PFSK-1 (cell line): ENCODE measurements at regions not wholly inside any gene's neighbourhood (a gene's known extent, or its start where the extent isn't known, plus 50 kb on each side); places are given as distances from the start of the nearest gene placed in this dataset.

ENCODE experiments used
- FOXP2 ChIP-seq: optimal IDR thresholded peaks from 2 replicates; pipeline ENCODE3; 2011; ENCODE audit warnings: borderline replicate concordance, control low read depth, inconsistent platforms; ENCODE audit not compliant: insufficient read depth; ENCODE audit errors: extremely low read length, extremely low read depth
- POLR2AphosphoS5 ChIP-seq: IDR thresholded peaks from 2 replicates; pipeline ENCODE4 v1.6.1; 2012; ENCODE audit warnings: low read depth, mild to moderate bottlenecking, control low read depth, low read length, moderate library complexity
- SIN3A ChIP-seq: IDR thresholded peaks from 2 replicates; pipeline ENCODE4 v1.6.1; 2012; ENCODE audit warnings: mild to moderate bottlenecking, low read length, moderate library complexity, borderline replicate concordance; ENCODE audit not compliant: insufficient read depth
- TAF1 ChIP-seq: IDR thresholded peaks from 2 replicates; pipeline ENCODE4 v1.6.1; 2012; ENCODE audit warnings: low read length, control low read depth, borderline replicate concordance; ENCODE audit not compliant: insufficient read depth

DNA sequence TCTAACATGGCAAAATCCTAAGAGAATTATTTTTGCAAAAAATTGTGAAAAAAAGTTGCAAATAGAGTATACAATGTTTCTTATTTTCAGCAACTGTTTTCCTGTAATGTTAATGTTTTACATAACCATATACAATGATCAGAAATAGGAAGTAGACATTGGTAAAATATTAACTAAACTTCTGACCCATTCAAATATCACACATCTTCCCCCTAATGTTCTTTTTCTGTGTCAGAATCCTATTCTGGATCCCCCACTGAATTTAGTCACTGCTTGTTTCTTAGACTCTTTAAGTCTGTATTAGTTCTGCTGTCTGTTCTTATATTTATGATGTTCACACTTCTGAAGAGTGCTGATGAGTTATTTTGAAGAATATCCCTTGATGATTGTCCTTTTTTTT, 62.0 kb downstream of the HFE start:
- TF ChIP-seq FOXP2 (no peak), TAF1 (no peak), SIN3A (no peak), POLR2AphosphoS5 (no peak)
